ENCODE measurements at regions not wholly inside any gene's neighbourhood (a gene's known extent, or its start where the extent isn't known, plus 50 kb on each side); places are given as distances from the start of the nearest gene placed in this dataset.
"Not testable (repeated sequence)": the region's sequence is repeated elsewhere in the genome, so short reads cannot be mapped to it uniquely, and the experiment has no call there.

GRCh38 chr2:188036786-188037185 is 254.9 kb upstream of the GULP1 start:
- not testable (repeated sequence) for ATAC-seq (ENCODE audit: insufficient read depth, low FRiP score)
- WGBS, 2 donors = 88 to 90% methylated on average over 5 of the region's 5 CpGs

DNA sequence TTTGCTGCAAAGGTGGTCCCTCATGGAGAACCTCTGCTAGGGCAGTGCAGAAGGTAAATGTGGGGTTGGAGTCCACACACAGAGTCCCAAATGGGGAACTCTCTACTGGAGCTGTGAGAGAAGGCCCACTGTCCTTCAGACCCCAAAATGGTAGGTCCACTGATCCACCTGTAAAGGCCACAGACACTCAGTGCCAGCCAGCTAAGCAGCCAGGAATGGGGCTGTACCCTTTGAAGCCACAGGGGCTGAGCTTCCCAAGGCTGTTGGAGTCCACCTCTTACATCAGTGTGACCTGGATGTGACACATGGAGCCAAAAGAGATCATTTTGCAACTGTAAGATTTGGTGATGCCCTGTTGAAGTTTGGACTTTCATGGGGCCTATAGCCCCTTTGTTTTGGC is 252.4 kb upstream of the GULP1 start:
- H3K27me3 ChIP-seq (ENCODE audit: control insufficient read depth in 3 of 3, insufficient read depth in 3 of 3, low read length in 2 of 3) = no peaks in the 10 kb centered on the region
- DNase-seq (no peak), ATAC-seq (ENCODE audit: insufficient read depth, low FRiP score) (no peak)
- TF ChIP-seq, protein P1, sequence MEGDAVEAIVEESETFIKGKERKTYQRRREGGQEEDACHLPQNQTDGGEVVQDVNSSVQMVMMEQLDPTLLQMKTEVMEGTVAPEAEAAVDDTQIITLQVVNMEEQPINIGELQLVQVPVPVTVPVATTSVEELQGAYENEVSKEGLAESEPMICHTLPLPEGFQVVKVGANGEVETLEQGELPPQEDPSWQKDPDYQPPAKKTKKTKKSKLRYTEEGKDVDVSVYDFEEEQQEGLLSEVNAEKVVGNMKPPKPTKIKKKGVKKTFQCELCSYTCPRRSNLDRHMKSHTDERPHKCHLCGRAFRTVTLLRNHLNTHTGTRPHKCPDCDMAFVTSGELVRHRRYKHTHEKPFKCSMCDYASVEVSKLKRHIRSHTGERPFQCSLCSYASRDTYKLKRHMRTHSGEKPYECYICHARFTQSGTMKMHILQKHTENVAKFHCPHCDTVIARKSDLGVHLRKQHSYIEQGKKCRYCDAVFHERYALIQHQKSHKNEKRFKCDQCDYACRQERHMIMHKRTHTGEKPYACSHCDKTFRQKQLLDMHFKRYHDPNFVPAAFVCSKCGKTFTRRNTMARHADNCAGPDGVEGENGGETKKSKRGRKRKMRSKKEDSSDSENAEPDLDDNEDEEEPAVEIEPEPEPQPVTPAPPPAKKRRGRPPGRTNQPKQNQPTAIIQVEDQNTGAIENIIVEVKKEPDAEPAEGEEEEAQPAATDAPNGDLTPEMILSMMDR (IDR thresholded peaks at IDR 0.05; ENCODE audit: control extremely low read depth, extremely low read depth) = no peak
- H3K9ac ChIP-seq (ENCODE audit: insufficient read depth in 1 of 2, low read length in 2 of 2) = no peak overlapping the region
- no peak overlapping the region for H3K27ac ChIP-seq (ENCODE audit: low read depth in 1 of 2, low read length in 1 of 2)
- H3K4me3 ChIP-seq = no peak overlapping the region
- no peaks in the 10 kb centered on the region for H3K4me1 ChIP-seq (ENCODE audit: control insufficient read depth in 5 of 5, insufficient read depth in 5 of 5, low read length in 5 of 5)
- no peaks in the 10 kb centered on the region for H3K36me3 ChIP-seq (ENCODE audit: control insufficient read depth in 4 of 4, insufficient read depth in 4 of 4, low read length in 4 of 4)
- peaks cover 0 to 2% (median 0%) of the 10 kb centered on the region in 4 donors for H3K9me3 ChIP-seq (ENCODE audit: control insufficient read depth in 4 of 4, insufficient read depth in 3 of 4, low read length in 3 of 4)

More at GRCh38 chr2:188036786-188037185, 254.9 kb upstream of the GULP1 start:
- not testable (repeated sequence) for H3K9ac ChIP-seq (ENCODE audit: insufficient read depth in 1 of 2, low read length in 2 of 2); H3K9me3 ChIP-seq (ENCODE audit: control insufficient read depth in 4 of 4, insufficient read depth in 3 of 4, low read length in 3 of 4); H3K27ac ChIP-seq (ENCODE audit: low read depth in 1 of 2, low read length in 1 of 2); H3K4me3 ChIP-seq; H3K4me1 ChIP-seq (ENCODE audit: control insufficient read depth in 5 of 5, insufficient read depth in 5 of 5, low read length in 5 of 5); H3K36me3 ChIP-seq (ENCODE audit: control insufficient read depth in 4 of 4, insufficient read depth in 4 of 4, low read length in 4 of 4); H3K27me3 ChIP-seq (ENCODE audit: control insufficient read depth in 3 of 3, insufficient read depth in 3 of 3, low read length in 2 of 3); DNase-seq

DNA sequence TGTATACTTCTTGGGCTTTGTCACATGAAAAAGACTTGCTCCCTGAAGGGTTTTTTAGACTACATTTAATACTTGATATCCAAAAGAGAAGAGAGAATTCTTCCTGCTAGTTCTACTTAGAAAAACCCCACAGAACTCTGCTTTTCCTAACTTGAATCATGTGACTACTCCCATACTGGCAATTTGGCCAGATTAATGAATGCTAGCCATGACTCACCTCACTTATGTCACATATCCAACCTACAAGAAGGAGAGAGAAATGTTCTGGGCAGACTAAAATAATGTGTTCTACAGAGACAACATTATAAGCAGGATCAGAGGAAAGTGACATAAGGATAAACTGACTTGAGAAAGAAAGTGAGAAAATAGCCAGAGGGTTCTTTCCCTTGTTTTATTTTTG is 249.3 kb upstream of the GULP1 start:
- Histone ChIP-seq H3K36me3 (ENCODE audit: control insufficient read depth in 4 of 4, insufficient read depth in 4 of 4, low read length in 4 of 4) (no peaks in the 10 kb centered on the region), H3K9ac (ENCODE audit: insufficient read depth in 1 of 2, low read length in 2 of 2) (no peak overlapping the region), H3K4me3 (no peak overlapping the region), H3K9me3 (ENCODE audit: control insufficient read depth in 4 of 4, insufficient read depth in 3 of 4, low read length in 3 of 4) (peaks cover 0 to 2% (median 0%) of the 10 kb centered on the region in 4 donors), H3K4me1 (ENCODE audit: control insufficient read depth in 5 of 5, insufficient read depth in 5 of 5, low read length in 5 of 5) (no peaks in the 10 kb centered on the region), H3K27ac (ENCODE audit: low read depth in 1 of 2, low read length in 1 of 2) (no peak overlapping the region), H3K27me3 (ENCODE audit: control insufficient read depth in 3 of 3, insufficient read depth in 3 of 3, low read length in 2 of 3) (no peaks in the 10 kb centered on the region)
- ATAC-seq (ENCODE audit: insufficient read depth, low FRiP score) = no peak
- TF ChIP-seq, protein P1 (IDR thresholded peaks at IDR 0.05; ENCODE audit: control extremely low read depth, extremely low read depth) = no peak
- DNase-seq = no peak

GRCh38 chr2:188045016-188045415 is 246.7 kb upstream of the GULP1 start:
- no peaks in the 10 kb centered on the region for H3K27me3 ChIP-seq (ENCODE audit: control insufficient read depth in 3 of 3, insufficient read depth in 3 of 3, low read length in 2 of 3)
- DNase-seq (peak in 2 of 3 donors; percentile 59 to 73), ATAC-seq (ENCODE audit: insufficient read depth, low FRiP score) (no peak)
- H3K9me3 ChIP-seq (ENCODE audit: control insufficient read depth in 4 of 4, insufficient read depth in 3 of 4, low read length in 3 of 4) = peaks cover 0 to 2% (median 0%) of the 10 kb centered on the region in 4 donors
- no peak overlapping the region for H3K4me3 ChIP-seq
- H3K27ac ChIP-seq (ENCODE audit: low read depth in 1 of 2, low read length in 1 of 2) = no peak overlapping the region
- H3K4me1 ChIP-seq (ENCODE audit: control insufficient read depth in 5 of 5, insufficient read depth in 5 of 5, low read length in 5 of 5) = no peaks in the 10 kb centered on the region
- no peak overlapping the region for H3K9ac ChIP-seq (ENCODE audit: insufficient read depth in 1 of 2, low read length in 2 of 2)
- H3K36me3 ChIP-seq (ENCODE audit: control insufficient read depth in 4 of 4, insufficient read depth in 4 of 4, low read length in 4 of 4) = no peaks in the 10 kb centered on the region
- TF ChIP-seq, protein P1 (IDR thresholded peaks at IDR 0.05; ENCODE audit: control extremely low read depth, extremely low read depth) = no peak

Data from lung (tissue), 11 donors.